Esophagus muscularis mucosa (tissue), 4 donors: ENCODE measurements at regions not wholly inside any gene's neighbourhood (a gene's known extent, or its start where the extent isn't known, plus 50 kb on each side); places are given as distances from the start of the nearest gene placed in this dataset.

Experiments used
- DNase-seq: peaks from one replicate; pipeline ENCODE4 v3.0.0-alpha.2; 2017; ENCODE audit errors: extremely low spot score
- H3K27ac ChIP-seq, 4 donors: fragments of 200-600 bp; sonication (generic); replicated peaks in 1 of 4; 1 replicate in 3 of 4; 2 replicates in 1 of 4; pipeline ENCODE4 v1.5.1; 2016 to 2019; ENCODE audit warnings: mild to moderate bottlenecking in 1 of 4
- H3K27me3 ChIP-seq, 4 donors: fragments of 200-600 bp; sonication (generic); one replicate each; pipeline versions ENCODE4 v1.5.1 to v1.6.0; 2016 to 2019
- H3K36me3 ChIP-seq, 4 donors: fragments of 200-600 bp; sonication (generic); one replicate each; pipeline ENCODE4 v1.5.1; 2016 to 2019
- H3K4me1 ChIP-seq, 4 donors: fragments of 200-600 bp; sonication (generic); one replicate each; pipeline ENCODE4 v1.5.1; 2016 to 2019
- H3K4me3 ChIP-seq, 4 donors: fragments of 200-600 bp; sonication (generic); 1 replicate in 2 of 4; 2 replicates in 2 of 4; pipeline ENCODE4 v1.5.1; 2016 to 2019; ENCODE audit warnings: mild to moderate bottlenecking in 4 of 4, moderate library complexity in 1 of 4
- H3K9me3 ChIP-seq, 4 donors: fragments of 200-600 bp; sonication (generic); 1 replicate in 3 of 4; 2 replicates in 1 of 4; pipeline ENCODE4 v1.5.1; 2016 to 2019
- CTCF ChIP-seq, 3 experiments: fragments of 200-600 bp in 2 of 3; fragments of 450-650 bp in 1 of 3; sonication (generic) in 2 of 3; IDR thresholded peaks; one replicate each; pipeline ENCODE4 v1.5.1; 2017 to 2019; ENCODE audit warnings: antibody characterized with exemption in 3 of 3, mild to moderate bottlenecking in 2 of 3, moderate library complexity in 1 of 3
- EP300 ChIP-seq: sonication (generic); formaldehyde crosslinking; IDR thresholded peaks from one replicate; pipeline ENCODE4 v1.6.1; 2017; ENCODE audit warnings: antibody characterized with exemption
- POLR2A ChIP-seq: fragments of 450-650 bp; IDR thresholded peaks from one replicate; pipeline ENCODE4 v1.6.1; 2017; ENCODE audit warnings: antibody characterized with exemption, moderate library complexity, mild to moderate bottlenecking, low read depth
- POLR2AphosphoS5 ChIP-seq, 2 donors: sonication (generic); formaldehyde crosslinking; IDR thresholded peaks; one replicate each; pipeline ENCODE4 v1.6.1; 2017; ENCODE audit warnings: antibody characterized with exemption in 2 of 2
- WGBS: methylation state at CpG from one replicate; pipeline ENCODE4 v1.1.5; 2018; 5-methylcytosine and 5-hydroxymethylcytosine counted together
- intact Hi-C: fragments of 100-400 bp; cut with DNase I; formaldehyde crosslinking; loops from one replicate; pipeline ENCODE4 v1.15.1; 2023

- Histone ChIP-seq H3K4me1 (no peaks in the 10 kb centered on the region), H3K27me3 (no peaks in the 10 kb centered on the region), H3K27ac (no peak overlapping the region), H3K4me3 (no peak overlapping the region), H3K36me3 (no peaks in the 10 kb centered on the region), H3K9me3 (no peaks in the 10 kb centered on the region)
- TF ChIP-seq POLR2AphosphoS5 (IDR thresholded peaks at IDR 0.05) (no peak), EP300 (no peak), CTCF (IDR thresholded peaks at IDR 0.05) (no peak), POLR2A (no peak)
- no peak for DNase-seq
- intact Hi-C loops: no loop called here
- WGBS: 91% methylated on average over 4 of the region's 4 CpGs
These were observed 231.4 kb upstream of the OSR1 start for GRCh38 chr2:19589791-19590190.

GRCh38 chr2:19580830-19581229 is 222.4 kb upstream of the OSR1 start:
- H3K27me3 ChIP-seq: no peaks in the 10 kb centered on the region
- DNase-seq: no peak
- 66% methylated on average over 3 of the region's 4 CpGs for WGBS
- intact Hi-C loops: no loop called here
- no peaks in the 10 kb centered on the region for H3K36me3 ChIP-seq
- H3K4me1 ChIP-seq: peaks cover 0 to 5% (median 0%) of the 10 kb centered on the region in 4 donors
- no peak overlapping the region for H3K27ac ChIP-seq
- H3K9me3 ChIP-seq: no peaks in the 10 kb centered on the region
- TF ChIP-seq CTCF (IDR thresholded peaks at IDR 0.05) (no peak), EP300 (no peak), POLR2A (no peak), POLR2AphosphoS5 (IDR thresholded peaks at IDR 0.05) (no peak)
- no peak overlapping the region for H3K4me3 ChIP-seq

- Histone ChIP-seq H3K27me3 (no peaks in the 10 kb centered on the region), H3K4me1 (peaks cover 0 to 5% (median under 1%) of the 10 kb centered on the region in 4 donors), H3K9me3 (no peaks in the 10 kb centered on the region), H3K4me3 (no peak overlapping the region), H3K27ac (no peak overlapping the region), H3K36me3 (no peaks in the 10 kb centered on the region)
- 53% methylated on average over 1 of the region's 1 CpG for WGBS
- DNase-seq: no peak
- TF ChIP-seq EP300 (no peak), POLR2AphosphoS5 (IDR thresholded peaks at IDR 0.05) (no peak), CTCF (IDR thresholded peaks at IDR 0.05) (no peak), POLR2A (no peak)
- intact Hi-C loops: no loop called here
These were observed 221.8 kb upstream of the OSR1 start for GRCh38 chr2:19580264-19580663.

GRCh38 chr2:19579461-19579860 is 221.0 kb upstream of the OSR1 start:
- intact Hi-C loops: no loop called here
- TF ChIP-seq EP300 (no peak), POLR2A (no peak), CTCF (IDR thresholded peaks at IDR 0.05) (no peak), POLR2AphosphoS5 (IDR thresholded peaks at IDR 0.05) (no peak)
- no peak overlapping the region for H3K4me3 ChIP-seq
- peaks cover 8 to 12% (median 8%) of the 10 kb centered on the region in 4 donors for H3K4me1 ChIP-seq
- DNase-seq: no peak
- H3K27ac ChIP-seq: no peak overlapping the region
- H3K27me3 ChIP-seq: no peaks in the 10 kb centered on the region
- H3K36me3 ChIP-seq: no peaks in the 10 kb centered on the region
- H3K9me3 ChIP-seq: no peaks in the 10 kb centered on the region
- 75% methylated on average over 3 of the region's 3 CpGs for WGBS

GRCh38 chr2:19577723-19578122 is 219.3 kb upstream of the OSR1 start:
- Histone ChIP-seq H3K4me3 (no peak overlapping the region), H3K27me3 (no peaks in the 10 kb centered on the region), H3K4me1 (peaks cover 13 to 18% (median 17%) of the 10 kb centered on the region in 4 donors), H3K36me3 (no peaks in the 10 kb centered on the region), H3K27ac (no peak overlapping the region), H3K9me3 (no peaks in the 10 kb centered on the region)
- intact Hi-C loops: no loop called here
- DNase-seq: no peak
- WGBS: 71% methylated on average over 3 of the region's 3 CpGs
- TF ChIP-seq POLR2AphosphoS5 (IDR thresholded peaks at IDR 0.05): no peak
- no peak for TF ChIP-seq EP300
- no peak for TF ChIP-seq POLR2A
- no peak for TF ChIP-seq CTCF (IDR thresholded peaks at IDR 0.05)
